ENCODE measurements at regions not wholly inside any gene's neighbourhood (a gene's known extent, or its start where the extent isn't known, plus 50 kb on each side); places are given as distances from the start of the nearest gene placed in this dataset.

DNA sequence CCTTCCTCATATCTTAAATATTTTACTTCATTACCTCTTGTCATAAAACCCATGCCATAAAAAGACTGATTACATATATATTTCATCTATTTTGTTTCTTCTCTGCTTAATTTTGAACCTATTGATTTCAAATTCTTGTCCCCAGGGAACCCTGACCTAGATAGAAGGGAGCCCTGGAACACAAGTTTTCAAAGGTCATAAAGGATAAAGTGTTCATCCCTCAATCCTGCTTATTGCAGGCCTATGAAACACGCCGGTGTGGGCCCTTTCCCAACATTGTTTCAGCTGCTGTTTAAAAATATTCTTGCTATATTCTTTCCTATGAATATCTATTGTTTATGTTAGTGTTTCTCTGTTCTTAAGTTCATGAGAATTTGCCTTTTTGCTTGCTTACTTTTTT is 1389.5 kb upstream of the GBE1 start:
- TF ChIP-seq POLR2A (IDR thresholded peaks at IDR 0.05) = no peak
- TF ChIP-seq, protein P1, sequence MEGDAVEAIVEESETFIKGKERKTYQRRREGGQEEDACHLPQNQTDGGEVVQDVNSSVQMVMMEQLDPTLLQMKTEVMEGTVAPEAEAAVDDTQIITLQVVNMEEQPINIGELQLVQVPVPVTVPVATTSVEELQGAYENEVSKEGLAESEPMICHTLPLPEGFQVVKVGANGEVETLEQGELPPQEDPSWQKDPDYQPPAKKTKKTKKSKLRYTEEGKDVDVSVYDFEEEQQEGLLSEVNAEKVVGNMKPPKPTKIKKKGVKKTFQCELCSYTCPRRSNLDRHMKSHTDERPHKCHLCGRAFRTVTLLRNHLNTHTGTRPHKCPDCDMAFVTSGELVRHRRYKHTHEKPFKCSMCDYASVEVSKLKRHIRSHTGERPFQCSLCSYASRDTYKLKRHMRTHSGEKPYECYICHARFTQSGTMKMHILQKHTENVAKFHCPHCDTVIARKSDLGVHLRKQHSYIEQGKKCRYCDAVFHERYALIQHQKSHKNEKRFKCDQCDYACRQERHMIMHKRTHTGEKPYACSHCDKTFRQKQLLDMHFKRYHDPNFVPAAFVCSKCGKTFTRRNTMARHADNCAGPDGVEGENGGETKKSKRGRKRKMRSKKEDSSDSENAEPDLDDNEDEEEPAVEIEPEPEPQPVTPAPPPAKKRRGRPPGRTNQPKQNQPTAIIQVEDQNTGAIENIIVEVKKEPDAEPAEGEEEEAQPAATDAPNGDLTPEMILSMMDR (IDR thresholded peaks at IDR 0.05) = no peak

All from heart left ventricle (tissue), 13 donors.